Amniotic stem cell (primary cell): ENCODE measurements at regions not wholly inside any gene's neighbourhood (a gene's known extent, or its start where the extent isn't known, plus 50 kb on each side); places are given as distances from the start of the nearest gene placed in this dataset.
"Not testable (repeated sequence)": the region's sequence is repeated elsewhere in the genome, so short reads cannot be mapped to it uniquely, and the experiment has no call there.

Experiments
- DNase-seq: peaks from one replicate; lab custom pipeline; 2025; lab: John Stamatoyannopoulos, UW

- no peak for DNase-seq
These were observed 82.8 kb upstream of the RASSF8 start for GRCh38 chr12:25875661-25876060.

- DNase-seq: no peak
These were observed 82.0 kb upstream of the RASSF8 start for GRCh38 chr12:25876383-25877045.

GRCh38 chr12:25877446-25877845 is 81.0 kb upstream of the RASSF8 start:
- DNase-seq: no peak

GRCh38 chr12:25882266-25882665 is 76.2 kb upstream of the RASSF8 start:
- DNase-seq: no peak

DNA sequence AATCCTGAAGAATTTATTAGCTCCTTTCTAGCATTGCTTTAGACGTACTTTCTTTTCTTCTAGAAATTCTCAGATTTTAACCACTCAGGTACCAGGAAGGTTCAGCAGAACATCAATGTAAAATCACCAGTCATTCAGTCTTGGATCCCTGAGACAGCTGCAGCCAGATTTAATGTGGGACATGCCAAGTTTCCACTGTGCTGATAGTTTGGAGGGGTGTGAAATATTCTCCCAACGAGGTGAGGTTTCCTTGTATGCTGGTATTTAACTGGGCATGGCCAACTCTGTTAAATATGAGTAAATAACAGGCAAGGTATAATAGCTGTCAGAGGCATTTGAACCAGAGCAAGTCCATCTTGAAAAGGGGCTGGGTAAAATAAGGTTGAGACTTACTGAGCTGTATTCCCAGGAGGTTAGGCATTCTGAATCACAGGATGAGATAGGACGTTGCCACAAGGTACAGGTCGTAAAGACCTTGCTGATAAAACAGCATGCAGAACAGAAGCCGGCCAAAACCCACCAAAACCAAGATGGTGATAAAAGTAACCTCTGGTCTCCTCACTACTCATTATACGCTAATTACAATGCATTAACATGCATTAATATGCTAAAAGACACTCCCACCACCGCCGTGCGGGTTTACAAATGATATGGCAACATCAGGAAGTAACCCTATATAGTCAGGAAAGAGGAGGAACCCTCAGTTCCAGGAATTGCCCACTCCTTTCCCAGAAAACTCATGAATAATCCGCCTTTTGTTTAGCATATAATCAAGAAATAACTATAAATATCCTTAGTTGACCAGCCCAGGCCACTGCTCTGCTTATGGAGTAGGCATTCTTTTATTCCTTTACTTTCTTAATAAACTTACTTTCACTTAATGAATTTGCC is 75.2 kb upstream of the RASSF8 start:
- no peak for DNase-seq

DNA sequence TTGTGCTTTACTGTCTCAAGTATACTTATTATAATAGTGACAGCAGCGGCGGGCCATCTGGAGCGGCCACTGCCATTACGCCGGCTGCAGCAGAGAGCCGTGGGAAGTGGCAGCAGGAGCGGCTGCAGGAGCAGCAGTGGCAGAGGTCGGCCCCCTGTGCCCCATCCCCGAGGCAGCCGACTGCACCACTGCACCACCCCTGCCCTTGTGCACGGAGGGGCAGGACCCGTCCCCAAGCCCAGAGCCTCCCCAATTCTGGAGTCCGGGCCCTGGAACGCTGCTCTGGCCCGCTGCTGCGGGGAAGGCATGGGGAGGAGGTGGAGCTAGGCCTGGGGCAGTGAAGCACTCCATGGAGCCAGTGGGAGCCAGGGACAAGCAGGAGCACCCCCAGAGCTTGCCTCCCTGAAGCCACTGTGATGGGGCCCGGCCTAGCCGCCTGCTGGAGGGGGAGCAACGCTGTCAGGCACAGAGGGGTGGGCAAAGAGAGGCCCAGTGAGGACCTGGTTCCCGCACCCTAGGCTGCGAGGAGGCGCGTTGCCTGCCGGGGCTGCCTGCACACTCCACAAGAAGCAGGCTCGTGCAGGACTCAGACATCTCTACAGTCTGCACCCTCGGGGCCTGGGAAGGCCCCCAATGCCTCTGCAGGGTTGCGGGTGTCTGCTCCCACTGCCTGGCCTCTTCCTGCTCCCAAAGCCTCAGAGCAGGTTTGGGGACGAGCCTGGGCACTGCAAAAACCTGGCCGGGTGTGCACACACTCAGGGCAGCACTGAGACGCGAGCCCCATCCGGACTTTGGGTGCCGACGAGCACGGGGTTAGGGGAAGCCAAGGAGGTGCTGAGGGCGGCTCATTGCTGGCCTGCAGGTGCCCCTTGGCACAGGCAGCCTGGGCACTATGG is 74.2 kb upstream of the RASSF8 start:
- DNase-seq: no peak

DNA sequence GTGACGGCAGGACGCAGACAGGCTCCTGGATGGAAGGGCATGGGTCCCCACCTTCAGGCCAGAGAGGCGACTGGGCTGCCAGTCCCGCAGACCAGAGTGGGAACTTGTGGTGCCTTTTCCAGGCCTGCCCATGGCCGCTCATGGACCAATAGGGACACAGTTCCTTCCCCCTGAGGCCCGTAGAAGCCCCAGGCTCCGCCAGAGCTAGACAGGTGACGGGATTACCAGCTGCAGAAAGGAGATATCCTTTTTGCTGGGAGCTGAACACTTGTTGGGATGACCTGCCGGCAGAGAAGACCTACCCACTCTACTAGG is 73.6 kb upstream of the RASSF8 start:
- no peak for DNase-seq

- DNase-seq: no peak
These were observed 72.1 kb upstream of the RASSF8 start for GRCh38 chr12:25886396-25886795.

DNA sequence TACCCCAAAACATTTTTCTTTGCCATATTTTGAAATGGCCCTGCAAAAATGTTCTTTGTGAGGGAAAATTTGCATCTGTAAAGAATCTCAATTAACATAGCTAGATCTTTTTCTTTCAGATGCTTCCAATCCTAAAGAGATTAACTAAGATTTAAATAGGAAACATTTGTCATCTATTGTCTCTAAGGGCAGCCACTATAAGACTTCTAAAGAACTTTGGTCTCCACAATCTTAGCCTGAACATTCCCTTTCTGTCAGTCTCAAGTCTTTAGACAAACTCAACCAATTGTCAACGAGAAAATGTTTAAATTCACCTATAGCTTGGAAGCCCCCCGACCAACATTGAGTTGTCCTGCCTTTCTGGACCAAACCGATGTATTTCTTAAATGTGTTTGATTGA is 71.1 kb upstream of the RASSF8 start:
- no peak for DNase-seq

GRCh38 chr12:25889185-25889584 is 69.3 kb upstream of the RASSF8 start:
- DNase-seq: no peak

DNA sequence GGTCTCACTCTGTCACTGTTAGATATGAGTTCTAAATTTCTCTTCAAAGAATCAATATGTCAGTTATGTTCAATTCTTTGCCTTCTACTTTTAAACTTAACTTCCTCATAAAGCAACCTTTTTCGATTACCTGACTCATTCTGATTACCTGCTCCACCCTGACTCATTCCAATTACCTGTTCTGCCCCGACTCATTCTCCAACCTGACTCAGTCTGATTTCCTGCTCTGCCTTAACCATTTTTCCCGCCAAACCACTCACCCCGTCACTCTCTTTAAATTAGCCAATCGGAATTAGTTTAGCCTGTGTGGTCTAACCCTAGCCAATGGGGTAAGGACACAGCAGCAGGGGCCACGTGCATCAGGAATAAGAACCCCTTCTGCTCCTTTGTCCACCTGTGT is 67.4 kb upstream of the RASSF8 start:
- DNase-seq: not testable (repeated sequence)

GRCh38 chr12:25894759-25895158 is 63.7 kb upstream of the RASSF8 start:
- no peak for DNase-seq

GRCh38 chr12:25896981-25897380 is 61.5 kb upstream of the RASSF8 start:
- no peak for DNase-seq

DNA sequence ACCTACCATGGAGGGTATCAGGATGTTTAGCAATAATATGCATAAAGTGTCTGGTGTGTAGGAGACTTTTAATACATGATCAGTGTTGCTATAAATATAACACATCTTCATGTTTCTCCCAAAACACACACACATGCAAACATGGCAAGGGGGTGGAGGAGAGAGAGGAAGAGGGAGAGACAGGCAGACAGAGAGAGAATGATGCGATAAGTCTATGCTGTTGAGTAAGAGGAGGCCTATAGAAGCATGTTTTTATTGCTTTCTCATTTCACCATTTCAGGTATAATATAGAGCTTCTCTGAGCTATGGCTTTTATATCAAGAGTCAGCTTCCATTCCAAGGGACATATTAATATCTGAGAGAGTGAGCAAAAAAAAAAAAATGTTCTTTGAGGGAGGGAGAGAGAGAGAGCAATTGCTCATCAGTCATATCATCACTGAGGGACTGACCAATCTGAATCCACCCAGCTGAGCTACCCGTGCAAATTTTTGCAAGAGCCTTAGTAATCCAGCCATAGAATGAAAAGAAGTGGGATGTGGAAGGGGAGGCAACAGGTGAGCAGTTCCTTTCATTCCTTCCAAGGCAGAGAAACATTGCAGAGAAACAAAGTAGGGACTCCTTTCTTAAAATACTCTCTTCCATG is 54.8 kb upstream of the RASSF8 start:
- DNase-seq: no peak

DNA sequence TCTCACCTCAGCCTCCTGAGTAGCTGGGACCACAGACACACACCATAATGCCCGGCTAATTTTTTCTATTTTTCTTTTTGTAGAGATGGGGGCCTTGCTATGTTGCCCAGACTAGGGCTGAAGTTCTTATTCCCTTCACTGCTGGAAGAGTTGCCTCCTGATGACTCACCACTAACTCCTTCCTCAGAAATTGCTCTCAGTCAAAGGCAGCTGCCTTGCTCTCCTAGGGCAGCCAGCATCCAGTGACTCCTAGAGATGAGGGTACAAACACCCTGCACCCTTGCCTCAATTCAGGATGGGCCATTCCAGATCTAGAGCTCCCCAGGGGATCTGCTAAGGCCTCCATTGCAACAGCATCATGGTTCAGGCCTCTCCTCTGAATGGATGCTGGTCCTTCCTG is 54.0 kb upstream of the RASSF8 start:
- no peak for DNase-seq

DNA sequence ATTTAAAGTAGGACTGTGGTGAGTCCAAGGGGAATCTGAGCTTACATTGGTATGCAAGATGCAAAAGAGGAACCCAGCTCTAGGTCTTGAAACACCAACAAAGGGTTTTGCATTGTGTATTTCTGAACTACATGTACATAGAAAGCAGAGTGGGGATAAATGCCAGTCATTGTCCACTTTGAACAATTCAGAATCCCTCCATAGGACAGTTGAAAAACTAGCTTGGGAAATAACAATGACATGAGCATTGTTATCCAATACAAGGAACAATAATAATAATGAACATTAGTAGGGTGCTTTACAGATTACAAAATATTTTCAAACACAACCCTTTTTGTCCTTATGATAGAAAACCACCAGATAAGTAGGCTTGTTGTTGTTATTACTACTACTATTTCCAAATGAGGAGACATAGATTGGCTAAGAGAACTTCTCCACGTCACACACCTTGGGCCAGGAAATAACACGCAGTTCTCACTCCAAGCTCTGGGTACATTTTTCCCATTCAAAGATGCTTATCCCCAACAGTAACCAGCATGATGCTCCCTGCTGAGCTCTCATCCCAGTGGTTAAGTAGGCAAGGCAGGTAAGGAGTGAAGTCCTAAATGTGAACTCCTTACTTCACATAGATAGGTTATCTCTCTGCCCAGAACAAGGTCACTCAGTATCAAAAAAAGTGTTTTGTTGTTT is 51.7 kb upstream of the RASSF8 start:
- no peak for DNase-seq
